ENCODE measurements at regions not wholly inside any gene's neighbourhood (a gene's known extent, or its start where the extent isn't known, plus 50 kb on each side); places are given as distances from the start of the nearest gene placed in this dataset.

- TF ChIP-seq CTCF (IDR thresholded peaks at IDR 0.05): no peak
- TF ChIP-seq POLR2A (IDR thresholded peaks at IDR 0.05): no peak
Observed at GRCh38 chr6:14270142-14270893, 152.7 kb downstream of the CD83 start.
